ENCODE measurements at regions not wholly inside any gene's neighbourhood (a gene's known extent, or its start where the extent isn't known, plus 50 kb on each side); places are given as distances from the start of the nearest gene placed in this dataset.

GRCh38 chr5:145236983-145237382 lies 598.2 kb downstream of the PRELID2 start:
- Histone ChIP-seq H3K4me3 (ENCODE audit: low read depth, low read length) (no peak overlapping the region), H3K9me3 (ENCODE audit: control insufficient read depth, insufficient read depth, low read length) (no peaks in the 10 kb centered on the region), H3K27me3 (ENCODE audit: control insufficient read depth, insufficient read depth, low read length) (no peaks in the 10 kb centered on the region; the same call in 1 of the 2 replicates), H3K9ac (ENCODE audit: low read depth, low read length) (no peak overlapping the region), H3K4me1 (ENCODE audit: control insufficient read depth, insufficient read depth, low read length) (peaks cover 10% of the 10 kb centered on the region), H3K36me3 (ENCODE audit: control insufficient read depth, insufficient read depth, low read length) (no peaks in the 10 kb centered on the region), H3K27ac (ENCODE audit: low read depth, low read length) (no peak overlapping the region)

GRCh38 chr5:145236127-145236526 lies 599.0 kb downstream of the PRELID2 start:
- H3K9ac ChIP-seq (ENCODE audit: low read depth, low read length) = no peak overlapping the region
- no peaks in the 10 kb centered on the region; the same call in 1 of the 2 replicates for H3K27me3 ChIP-seq (ENCODE audit: control insufficient read depth, insufficient read depth, low read length)
- H3K9me3 ChIP-seq (ENCODE audit: control insufficient read depth, insufficient read depth, low read length) = no peaks in the 10 kb centered on the region

GRCh38 chr5:145233461-145233860 lies 601.7 kb downstream of the PRELID2 start:
- H3K4me1 ChIP-seq (ENCODE audit: control insufficient read depth, insufficient read depth, low read length) = peaks cover 10% of the 10 kb centered on the region
- H3K9me3 ChIP-seq (ENCODE audit: control insufficient read depth, insufficient read depth, low read length) = no peaks in the 10 kb centered on the region
- no peak overlapping the region for H3K4me3 ChIP-seq (ENCODE audit: low read depth, low read length)
- H3K36me3 ChIP-seq (ENCODE audit: control insufficient read depth, insufficient read depth, low read length) = no peaks in the 10 kb centered on the region
- H3K9ac ChIP-seq (ENCODE audit: low read depth, low read length) = no peak overlapping the region
- H3K27me3 ChIP-seq (ENCODE audit: control insufficient read depth, insufficient read depth, low read length) = no peaks in the 10 kb centered on the region; the same call in 1 of the 2 replicates
- no peak overlapping the region for H3K27ac ChIP-seq (ENCODE audit: low read depth, low read length)

More at GRCh38 chr5:145236127-145236526, 599.0 kb downstream of the PRELID2 start:
- no peaks in the 10 kb centered on the region for H3K36me3 ChIP-seq (ENCODE audit: control insufficient read depth, insufficient read depth, low read length)
- H3K27ac ChIP-seq (ENCODE audit: low read depth, low read length) = no peak overlapping the region
- no peak overlapping the region for H3K4me3 ChIP-seq (ENCODE audit: low read depth, low read length)
- peaks cover 10% of the 10 kb centered on the region for H3K4me1 ChIP-seq (ENCODE audit: control insufficient read depth, insufficient read depth, low read length)

- H3K4me1 ChIP-seq (ENCODE audit: control insufficient read depth, insufficient read depth, low read length) = peaks cover 5% of the 10 kb centered on the region; the same call in 1 of the 2 replicates
- no peaks in the 10 kb centered on the region for H3K36me3 ChIP-seq (ENCODE audit: control insufficient read depth, insufficient read depth, low read length)
- no peaks in the 10 kb centered on the region for H3K9me3 ChIP-seq (ENCODE audit: control insufficient read depth, insufficient read depth, low read length)
- no peak overlapping the region for H3K27ac ChIP-seq (ENCODE audit: low read depth, low read length)
- H3K27me3 ChIP-seq (ENCODE audit: control insufficient read depth, insufficient read depth, low read length) = no peaks in the 10 kb centered on the region
- H3K4me3 ChIP-seq (ENCODE audit: low read depth, low read length) = no peak overlapping the region
- H3K9ac ChIP-seq (ENCODE audit: low read depth, low read length) = no peak overlapping the region
Observed at GRCh38 chr5:145230781-145231180, 604.4 kb downstream of the PRELID2 start.

- Histone ChIP-seq H3K4me1 (ENCODE audit: control insufficient read depth, insufficient read depth, low read length) (peaks cover 5% of the 10 kb centered on the region; the same call in 1 of the 2 replicates), H3K9me3 (ENCODE audit: control insufficient read depth, insufficient read depth, low read length) (no peaks in the 10 kb centered on the region), H3K9ac (ENCODE audit: low read depth, low read length) (no peak overlapping the region)
Observed at GRCh38 chr5:145228564-145228963, 606.6 kb downstream of the PRELID2 start.

GRCh38 chr5:145227881-145228280 lies 607.3 kb downstream of the PRELID2 start:
- Histone ChIP-seq H3K4me3 (ENCODE audit: low read depth, low read length) (no peak overlapping the region), H3K27ac (ENCODE audit: low read depth, low read length) (no peak overlapping the region), H3K9me3 (ENCODE audit: control insufficient read depth, insufficient read depth, low read length) (no peaks in the 10 kb centered on the region), H3K36me3 (ENCODE audit: control insufficient read depth, insufficient read depth, low read length) (no peaks in the 10 kb centered on the region), H3K9ac (ENCODE audit: low read depth, low read length) (no peak overlapping the region), H3K4me1 (ENCODE audit: control insufficient read depth, insufficient read depth, low read length) (no peaks in the 10 kb centered on the region), H3K27me3 (ENCODE audit: control insufficient read depth, insufficient read depth, low read length) (no peaks in the 10 kb centered on the region)

More at GRCh38 chr5:145228564-145228963, 606.6 kb downstream of the PRELID2 start:
- Histone ChIP-seq H3K27ac (ENCODE audit: low read depth, low read length) (no peak overlapping the region), H3K36me3 (ENCODE audit: control insufficient read depth, insufficient read depth, low read length) (no peaks in the 10 kb centered on the region), H3K4me3 (ENCODE audit: low read depth, low read length) (no peak overlapping the region), H3K27me3 (ENCODE audit: control insufficient read depth, insufficient read depth, low read length) (no peaks in the 10 kb centered on the region)

- H3K36me3 ChIP-seq (ENCODE audit: control insufficient read depth, insufficient read depth, low read length) = no peaks in the 10 kb centered on the region
- H3K27me3 ChIP-seq (ENCODE audit: control insufficient read depth, insufficient read depth, low read length) = no peaks in the 10 kb centered on the region
- H3K4me3 ChIP-seq (ENCODE audit: low read depth, low read length) = no peak overlapping the region
- H3K27ac ChIP-seq (ENCODE audit: low read depth, low read length) = no peak overlapping the region
- no peak overlapping the region for H3K9ac ChIP-seq (ENCODE audit: low read depth, low read length)
- H3K4me1 ChIP-seq (ENCODE audit: control insufficient read depth, insufficient read depth, low read length) = no peaks in the 10 kb centered on the region
- no peaks in the 10 kb centered on the region for H3K9me3 ChIP-seq (ENCODE audit: control insufficient read depth, insufficient read depth, low read length)
Observed at GRCh38 chr5:145226726-145227125, 608.4 kb downstream of the PRELID2 start.

GRCh38 chr5:145225529-145225928 lies 609.6 kb downstream of the PRELID2 start:
- Histone ChIP-seq H3K36me3 (ENCODE audit: control insufficient read depth, insufficient read depth, low read length) (no peaks in the 10 kb centered on the region), H3K27me3 (ENCODE audit: control insufficient read depth, insufficient read depth, low read length) (no peaks in the 10 kb centered on the region), H3K9ac (ENCODE audit: low read depth, low read length) (no peak overlapping the region), H3K4me3 (ENCODE audit: low read depth, low read length) (no peak overlapping the region), H3K27ac (ENCODE audit: low read depth, low read length) (no peak overlapping the region), H3K4me1 (ENCODE audit: control insufficient read depth, insufficient read depth, low read length) (no peaks in the 10 kb centered on the region), H3K9me3 (ENCODE audit: control insufficient read depth, insufficient read depth, low read length) (no peaks in the 10 kb centered on the region)

- no peak overlapping the region for H3K4me3 ChIP-seq (ENCODE audit: low read depth, low read length)
- H3K9me3 ChIP-seq (ENCODE audit: control insufficient read depth, insufficient read depth, low read length) = no peaks in the 10 kb centered on the region
- no peaks in the 10 kb centered on the region for H3K36me3 ChIP-seq (ENCODE audit: control insufficient read depth, insufficient read depth, low read length)
- H3K27ac ChIP-seq (ENCODE audit: low read depth, low read length) = no peak overlapping the region
- H3K27me3 ChIP-seq (ENCODE audit: control insufficient read depth, insufficient read depth, low read length) = no peaks in the 10 kb centered on the region
- no peaks in the 10 kb centered on the region for H3K4me1 ChIP-seq (ENCODE audit: control insufficient read depth, insufficient read depth, low read length)
- no peak overlapping the region for H3K9ac ChIP-seq (ENCODE audit: low read depth, low read length)
Observed at GRCh38 chr5:145223582-145223981, 611.6 kb downstream of the PRELID2 start.

- no peaks in the 10 kb centered on the region for H3K4me1 ChIP-seq (ENCODE audit: control insufficient read depth, insufficient read depth, low read length)
- no peaks in the 10 kb centered on the region for H3K9me3 ChIP-seq (ENCODE audit: control insufficient read depth, insufficient read depth, low read length)
- no peak overlapping the region for H3K27ac ChIP-seq (ENCODE audit: low read depth, low read length)
- no peak overlapping the region for H3K9ac ChIP-seq (ENCODE audit: low read depth, low read length)
- H3K36me3 ChIP-seq (ENCODE audit: control insufficient read depth, insufficient read depth, low read length) = no peaks in the 10 kb centered on the region
- no peaks in the 10 kb centered on the region for H3K27me3 ChIP-seq (ENCODE audit: control insufficient read depth, insufficient read depth, low read length)
- no peak overlapping the region for H3K4me3 ChIP-seq (ENCODE audit: low read depth, low read length)
Observed at GRCh38 chr5:145222622-145223021, 612.5 kb downstream of the PRELID2 start.

GRCh38 chr5:145221416-145221815 lies 613.7 kb downstream of the PRELID2 start:
- Histone ChIP-seq H3K36me3 (ENCODE audit: control insufficient read depth, insufficient read depth, low read length) (no peaks in the 10 kb centered on the region), H3K4me1 (ENCODE audit: control insufficient read depth, insufficient read depth, low read length) (no peaks in the 10 kb centered on the region), H3K9ac (ENCODE audit: low read depth, low read length) (no peak overlapping the region), H3K27me3 (ENCODE audit: control insufficient read depth, insufficient read depth, low read length) (no peaks in the 10 kb centered on the region), H3K27ac (ENCODE audit: low read depth, low read length) (no peak overlapping the region), H3K9me3 (ENCODE audit: control insufficient read depth, insufficient read depth, low read length) (no peaks in the 10 kb centered on the region), H3K4me3 (ENCODE audit: low read depth, low read length) (no peak overlapping the region)

- Histone ChIP-seq H3K4me1 (ENCODE audit: control insufficient read depth, insufficient read depth, low read length) (no peaks in the 10 kb centered on the region), H3K36me3 (ENCODE audit: control insufficient read depth, insufficient read depth, low read length) (no peaks in the 10 kb centered on the region), H3K9ac (ENCODE audit: low read depth, low read length) (no peak overlapping the region), H3K4me3 (ENCODE audit: low read depth, low read length) (no peak overlapping the region), H3K9me3 (ENCODE audit: control insufficient read depth, insufficient read depth, low read length) (no peaks in the 10 kb centered on the region), H3K27me3 (ENCODE audit: control insufficient read depth, insufficient read depth, low read length) (no peaks in the 10 kb centered on the region), H3K27ac (ENCODE audit: low read depth, low read length) (no peak overlapping the region)
Observed at GRCh38 chr5:145220481-145220880, 614.7 kb downstream of the PRELID2 start.

Measured in HUES48 (cell line).